ENCODE measurements at regions not wholly inside any gene's neighbourhood (a gene's known extent, or its start where the extent isn't known, plus 50 kb on each side); places are given as distances from the start of the nearest gene placed in this dataset.

- TF ChIP-seq UBTF (CRISPR knock-in tag; IDR thresholded peaks at IDR 0.05): no peak
- TF ChIP-seq GTF2F1 (IDR thresholded peaks at IDR 0.05; ENCODE audit: low read length): no peak
- TF ChIP-seq TBL1XR1 (IDR thresholded peaks at IDR 0.05; ENCODE audit: borderline replicate concordance, low read length, partially characterized antibody): no peak
- TF ChIP-seq ZBTB10 (CRISPR knock-in tag; IDR thresholded peaks at IDR 0.05; ENCODE audit: borderline replicate concordance): no peak
- TF ChIP-seq ZNF687 (CRISPR knock-in tag; IDR thresholded peaks at IDR 0.05): no peak
Measured at GRCh38 chr5:1640421-1640881, 116.7 kb upstream of the LPCAT1 start (continued).

Data from HepG2 (cell line).